Activated T-cell treated with anti-CD3 and anti-CD28 coated beads for 24 hours (primary cell): ENCODE measurements at regions not wholly inside any gene's neighbourhood (a gene's known extent, or its start where the extent isn't known, plus 50 kb on each side); places are given as distances from the start of the nearest gene placed in this dataset.
"Not testable (repeated sequence)": the region's sequence is repeated elsewhere in the genome, so short reads cannot be mapped to it uniquely, and the experiment has no call there.

ENCODE experiments used
- DNase-seq: peaks from one replicate; pipeline ENCODE4 v3.0.0-alpha.2; 2020; ENCODE audit warnings: low read depth

DNA sequence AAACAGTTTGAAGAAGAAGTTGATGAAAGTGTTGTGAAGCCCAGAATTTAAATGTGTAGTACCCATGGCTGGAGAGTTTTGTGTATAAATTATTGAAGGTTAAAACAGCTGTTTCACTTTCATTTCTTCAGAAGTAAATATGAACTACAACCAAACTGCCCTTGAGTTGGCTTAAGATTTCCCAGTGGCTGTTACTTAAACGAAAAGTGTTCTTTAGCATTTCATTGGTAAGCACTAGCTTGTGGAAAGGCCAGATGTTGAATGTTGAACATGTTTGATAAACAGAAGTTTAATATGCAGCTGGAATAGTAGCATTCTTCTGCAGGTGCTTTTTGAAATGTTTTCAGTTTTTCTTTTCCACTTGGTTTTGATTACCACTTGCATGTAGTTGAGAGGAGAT is 83.2 kb upstream of the TNRC6B start:
- no peak for DNase-seq

DNA sequence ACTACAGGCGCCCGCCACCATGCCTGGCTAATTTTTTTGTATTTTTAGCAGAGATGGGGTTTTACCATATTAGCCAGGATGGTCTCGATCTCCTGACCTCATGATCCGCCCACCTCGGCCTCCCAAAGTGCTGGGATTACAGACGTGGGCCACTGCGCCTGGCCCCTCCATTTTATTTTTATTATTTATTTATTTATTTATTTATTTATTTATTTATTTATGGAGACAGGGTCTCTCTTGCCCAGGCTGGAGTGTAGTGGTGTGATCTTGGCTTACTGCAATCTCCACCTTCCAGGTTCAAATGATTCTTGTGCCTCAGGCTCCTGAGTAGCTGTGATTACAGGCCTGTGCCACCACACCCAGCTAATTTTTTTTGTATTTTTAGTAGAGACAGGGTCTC is 77.8 kb upstream of the TNRC6B start:
- DNase-seq = not testable (repeated sequence)

DNA sequence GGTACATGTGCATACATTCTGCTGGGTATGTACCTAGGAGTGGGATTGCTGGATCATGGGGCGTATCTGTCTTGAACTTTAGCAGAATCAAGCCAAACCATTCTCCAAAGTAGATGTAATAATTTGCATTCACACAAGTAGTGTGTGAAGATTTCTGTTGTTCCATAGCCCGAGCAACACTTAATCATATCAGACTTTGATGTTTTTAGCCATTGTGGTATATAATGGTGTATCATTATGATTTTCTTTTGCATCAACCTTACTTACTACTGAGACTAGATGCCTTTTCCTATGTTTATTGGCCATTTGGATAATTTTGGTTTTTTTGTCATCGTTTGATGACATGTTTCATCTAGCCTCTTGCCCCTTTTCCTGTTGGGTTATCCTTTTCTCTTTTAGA is 72.0 kb upstream of the TNRC6B start:
- no peak for DNase-seq

DNA sequence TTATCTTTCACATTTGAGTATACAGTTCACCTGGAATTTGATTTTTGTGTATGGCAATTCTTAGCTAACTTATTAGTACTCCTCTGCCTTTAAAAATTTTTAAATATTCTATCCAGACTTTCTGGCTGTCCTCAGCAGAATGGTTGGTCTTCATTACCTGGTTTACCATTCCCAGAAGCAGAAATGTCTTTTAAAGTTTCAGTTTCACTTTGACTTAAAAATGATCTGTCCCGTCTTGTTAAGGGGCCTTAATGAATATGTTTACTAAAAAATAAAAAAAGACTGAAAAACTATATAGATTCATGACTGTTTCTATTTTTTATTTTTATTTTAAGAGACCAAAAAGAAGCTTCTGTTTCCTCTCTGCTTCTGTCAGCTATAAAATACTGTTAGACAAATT is 70.5 kb upstream of the TNRC6B start:
- no peak for DNase-seq

DNA sequence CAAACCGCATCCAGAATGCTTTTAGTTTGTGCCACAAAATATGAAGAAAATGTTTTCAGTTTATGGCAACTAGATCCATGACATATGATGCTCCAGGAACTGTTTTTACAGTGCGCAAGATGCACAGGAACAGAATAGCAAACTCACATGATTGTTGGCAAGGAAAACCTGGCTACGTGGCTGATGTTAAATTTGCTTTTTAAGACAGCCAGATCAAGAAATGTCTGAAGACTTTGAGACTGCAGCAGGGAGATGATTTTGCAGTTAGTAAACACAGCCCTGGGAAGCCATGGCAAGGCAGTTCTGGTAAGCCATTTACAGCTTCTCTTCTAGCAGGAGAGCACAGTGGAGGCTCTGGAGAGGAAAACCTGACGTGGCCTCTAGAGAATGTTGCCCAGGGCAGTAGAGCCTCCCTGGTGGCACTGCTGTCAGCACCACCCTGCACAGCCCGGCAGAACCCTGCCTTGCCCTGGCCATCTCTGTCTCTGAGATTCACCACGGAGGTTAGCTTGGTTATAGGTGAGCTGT is 69.8 kb upstream of the TNRC6B start:
- peak; percentile 26 for DNase-seq

DNA sequence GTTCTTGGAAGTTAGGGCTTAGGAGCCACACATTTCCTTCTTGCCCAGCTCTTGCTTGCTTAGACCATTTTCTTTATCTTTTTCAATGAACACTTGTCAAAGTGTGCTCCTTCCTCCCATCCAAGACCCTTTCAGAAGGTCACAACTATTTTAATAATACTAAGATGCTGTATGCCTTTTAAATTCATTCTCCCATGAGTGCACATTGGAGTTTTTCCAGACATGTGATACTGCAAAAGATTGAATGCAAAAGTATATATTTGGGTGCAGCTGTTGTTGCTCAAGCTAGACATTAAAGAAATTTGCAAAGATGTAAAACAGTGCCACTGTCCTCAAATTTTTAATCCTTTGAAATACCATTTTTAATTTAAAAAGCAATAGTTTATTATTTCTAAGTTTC is 69.3 kb upstream of the TNRC6B start:
- no peak for DNase-seq

DNA sequence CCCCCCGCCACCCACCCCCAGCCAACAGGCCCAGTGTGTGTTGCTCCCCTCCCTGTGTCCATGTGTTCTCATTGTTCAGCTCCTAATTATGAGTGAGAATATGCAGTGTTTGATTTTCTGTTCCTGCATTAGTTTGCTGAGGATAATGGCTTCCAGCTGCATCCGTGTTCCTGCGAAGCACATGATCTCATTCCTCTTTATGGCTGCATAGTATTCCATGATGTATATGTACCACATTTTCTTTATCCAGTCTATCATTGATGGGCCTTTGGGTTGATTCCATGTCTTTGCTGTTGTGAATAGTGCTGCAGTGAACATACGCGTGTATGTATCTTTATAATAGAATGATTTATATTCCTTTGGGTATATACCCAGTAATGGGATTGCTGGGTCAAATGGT is 68.8 kb upstream of the TNRC6B start:
- not testable (repeated sequence) for DNase-seq

DNA sequence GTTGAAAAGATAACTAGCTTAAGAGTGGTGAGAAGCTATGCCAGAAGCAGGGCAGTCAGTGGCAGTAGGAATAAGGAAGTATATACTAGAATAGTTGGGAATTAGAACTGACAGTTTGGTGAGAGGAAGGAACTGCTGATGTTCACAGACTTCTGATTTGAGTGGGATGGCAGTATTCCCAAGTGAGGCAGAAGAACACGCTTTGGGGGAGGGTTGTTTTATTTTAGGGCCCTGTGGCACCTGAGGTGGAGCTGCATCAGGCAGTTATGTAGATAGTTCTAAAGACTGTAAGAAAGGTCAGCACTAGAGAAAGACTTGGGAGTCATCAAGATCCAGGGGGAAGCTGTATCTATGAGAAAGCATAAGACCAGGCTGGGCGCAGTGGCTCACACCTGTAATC is 66.3 kb upstream of the TNRC6B start:
- DNase-seq = no peak

DNA sequence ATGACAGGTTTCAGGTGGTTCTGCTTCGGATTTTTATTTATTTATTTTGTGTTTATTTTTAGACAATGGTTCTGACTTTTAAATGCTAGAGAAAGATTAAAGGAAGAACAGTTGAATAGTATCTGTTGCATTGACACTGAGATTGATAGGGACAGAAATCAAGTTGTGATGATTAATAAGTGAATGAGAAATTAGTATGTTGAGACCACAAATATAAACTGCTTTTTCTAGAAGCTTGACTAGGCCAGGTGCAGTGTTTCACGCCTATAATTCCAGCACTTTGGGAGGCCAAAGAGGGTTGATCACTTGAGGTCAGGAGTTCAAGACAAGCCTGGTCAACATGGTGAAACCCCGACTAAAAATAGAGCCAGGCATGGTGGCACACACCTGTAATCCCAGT is 65.1 kb upstream of the TNRC6B start:
- no peak for DNase-seq

DNA sequence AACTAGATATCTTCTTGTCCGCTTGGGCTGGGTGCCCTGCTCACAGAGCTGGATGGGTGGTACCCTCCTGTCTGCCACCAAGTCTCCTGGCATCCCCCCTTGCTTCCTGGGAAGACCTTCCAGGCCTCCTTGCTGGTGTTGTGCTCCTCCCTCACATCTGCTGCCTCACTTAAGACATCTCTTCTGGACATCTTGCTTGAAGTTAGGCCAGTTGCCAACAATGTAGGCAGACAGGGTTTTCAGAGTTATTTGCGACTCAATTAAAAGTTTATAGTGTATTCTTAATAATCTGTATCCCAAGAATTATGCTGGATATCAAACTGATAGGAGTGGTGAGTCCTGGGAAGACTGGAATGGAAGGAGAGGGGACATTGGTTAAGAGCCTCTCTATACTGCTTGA is 64.0 kb upstream of the TNRC6B start:
- no peak for DNase-seq

DNA sequence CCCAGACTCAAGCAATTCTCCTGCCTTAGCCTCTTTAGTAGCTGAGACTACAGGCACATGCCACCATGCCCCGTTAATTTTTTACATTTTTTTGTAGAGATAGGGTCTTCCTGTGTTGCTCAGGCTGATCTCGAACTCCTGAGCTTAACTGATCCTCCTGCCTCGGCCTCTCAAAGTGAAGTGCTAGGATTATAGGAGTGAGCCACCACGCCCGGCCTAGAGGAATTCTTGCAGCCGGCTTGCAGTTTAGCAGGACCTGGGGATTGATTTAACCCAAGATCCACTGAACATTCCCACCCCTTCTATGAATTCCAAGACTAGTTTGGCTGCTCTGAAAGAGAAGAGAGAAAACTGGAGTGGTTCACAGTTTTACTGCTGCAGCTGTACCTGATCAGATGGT is 63.3 kb upstream of the TNRC6B start:
- DNase-seq = no peak

DNA sequence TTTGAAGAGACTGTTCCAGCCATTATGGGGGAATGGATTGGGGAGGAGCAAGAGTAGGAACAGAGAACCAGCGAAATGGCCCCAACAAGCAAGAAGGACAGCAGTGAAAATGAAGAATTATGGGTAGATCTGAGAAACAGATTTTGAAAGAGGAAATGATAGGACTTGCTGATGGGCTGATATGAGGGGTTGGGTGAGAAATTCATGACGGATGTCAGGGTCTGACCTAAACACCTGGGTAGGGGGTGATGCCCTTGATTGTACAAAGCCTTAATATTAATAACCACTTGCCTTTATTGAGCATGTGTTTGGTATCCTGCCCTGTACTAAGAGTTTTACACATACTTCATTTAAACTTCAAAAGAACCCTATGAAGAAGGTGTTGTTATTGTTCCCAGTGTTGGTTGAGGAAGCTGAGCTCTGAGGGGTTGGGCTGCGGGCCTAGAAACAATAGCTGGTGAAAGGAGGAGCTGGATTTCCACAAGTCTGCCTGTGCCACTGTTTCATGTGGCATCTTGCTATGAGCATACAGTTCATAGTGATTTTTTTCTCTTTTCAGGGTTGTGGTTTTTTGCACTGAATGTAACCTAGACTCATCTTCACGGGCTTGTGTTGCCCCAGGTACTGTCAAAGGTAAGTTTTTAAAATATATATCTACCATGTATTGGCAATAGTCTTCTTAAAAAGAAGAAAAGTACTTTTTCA is 61.1 kb upstream of the TNRC6B start:
- DNase-seq = no peak

DNA sequence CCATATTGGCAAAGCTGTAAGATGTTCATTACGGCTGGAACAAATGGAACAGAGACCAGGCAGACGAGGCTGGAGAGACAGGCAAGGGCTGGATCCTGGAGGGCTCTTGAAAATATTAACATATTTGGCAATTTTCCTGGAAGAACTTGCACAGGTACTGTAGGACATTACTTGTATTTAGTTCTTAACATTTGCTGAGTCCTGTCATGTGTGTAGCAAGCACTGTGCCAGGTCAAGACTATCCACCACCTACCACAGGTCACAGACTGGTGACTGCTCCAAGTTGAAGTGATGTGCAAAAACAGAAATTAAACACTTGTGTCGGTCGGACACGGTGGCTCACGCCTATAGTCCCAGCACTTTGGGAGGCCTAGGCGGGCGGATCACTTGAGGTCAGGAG is 58.7 kb upstream of the TNRC6B start:
- DNase-seq = no peak

DNA sequence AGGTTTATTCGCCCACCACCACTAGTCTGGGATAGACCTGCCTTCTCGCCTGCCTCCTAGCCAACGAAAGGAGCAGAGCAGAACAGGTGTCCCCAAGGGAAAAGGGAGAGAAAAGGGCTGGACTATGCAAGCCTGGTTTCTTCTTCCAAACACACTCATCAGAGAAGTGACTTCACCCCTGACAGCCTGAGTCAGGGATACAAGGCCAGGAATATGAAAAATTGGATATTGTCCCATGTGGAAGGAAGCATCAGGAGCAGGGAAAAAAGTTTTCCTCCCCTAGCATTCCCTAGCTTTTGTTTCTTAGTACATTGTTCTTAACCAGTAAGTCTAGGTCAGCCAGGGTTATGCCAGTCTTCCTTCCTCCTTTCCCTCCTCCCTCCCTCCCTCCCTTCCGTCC is 56.9 kb upstream of the TNRC6B start:
- no peak for DNase-seq

DNA sequence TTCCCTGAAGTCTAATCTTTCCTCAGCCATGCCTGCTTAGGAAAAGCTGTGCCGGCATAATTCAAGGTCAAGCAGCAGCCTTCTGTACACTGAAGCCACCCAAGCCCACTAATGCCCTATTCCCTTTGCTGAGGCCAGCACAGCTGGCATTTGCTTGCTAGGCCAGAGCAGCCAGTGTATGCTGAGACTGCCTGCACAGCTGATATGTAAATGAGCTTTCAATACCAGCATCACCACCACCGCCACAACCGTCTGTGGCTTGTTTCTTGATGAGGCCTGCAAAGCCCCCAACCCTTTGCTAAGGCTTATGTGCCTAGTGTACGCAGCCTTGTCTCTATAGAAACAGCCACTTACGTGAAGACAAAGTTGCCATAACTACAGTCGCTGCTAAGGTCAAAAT is 56.3 kb upstream of the TNRC6B start:
- DNase-seq = no peak

DNA sequence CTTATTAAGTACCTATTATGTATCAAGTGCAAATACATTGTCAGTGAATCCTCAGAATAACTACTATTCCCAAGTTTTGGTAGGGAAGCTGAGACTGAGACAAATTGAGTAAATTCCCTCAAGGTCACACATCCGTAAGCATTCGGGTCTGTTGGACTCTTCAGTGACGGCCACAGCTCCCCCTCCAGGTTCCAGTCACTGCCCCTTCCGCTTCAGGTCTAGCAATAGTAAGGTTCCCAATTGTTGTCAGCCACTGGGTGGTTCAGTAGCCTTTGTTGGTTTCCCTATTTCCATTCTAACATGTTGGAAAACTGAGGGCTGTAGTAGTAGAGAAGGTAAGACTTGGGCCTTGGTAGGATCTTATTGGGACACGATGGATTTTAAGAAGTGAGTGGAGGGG is 54.9 kb upstream of the TNRC6B start:
- DNase-seq = no peak

DNA sequence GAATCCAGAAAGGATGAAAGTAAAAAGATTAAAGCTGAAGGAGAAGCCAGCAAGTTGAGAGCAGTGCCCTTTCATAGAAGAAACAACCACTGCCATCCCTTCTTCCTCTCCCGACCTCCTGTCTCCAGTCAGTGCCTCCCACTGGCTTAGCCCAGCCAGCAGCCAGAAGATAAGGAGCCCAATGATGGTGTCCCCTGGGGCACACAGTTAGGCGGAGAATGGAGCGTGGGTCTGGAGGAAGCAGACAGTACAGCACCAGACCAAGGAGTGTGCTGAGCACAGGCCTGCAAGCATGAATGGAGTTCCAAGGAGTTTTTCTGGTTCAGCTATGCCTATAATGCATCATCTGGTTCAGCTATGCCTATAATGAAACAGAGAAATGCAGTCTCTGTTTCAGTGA is 54.3 kb upstream of the TNRC6B start:
- no peak for DNase-seq
